ENCODE measurements at regions not wholly inside any gene's neighbourhood (a gene's known extent, or its start where the extent isn't known, plus 50 kb on each side); places are given as distances from the start of the nearest gene placed in this dataset.

GRCh38 chr12:3988519-3989217, 115.5 kb upstream of the PARP11 start:
- no peak for DNase-seq

GRCh38 chr12:3987571-3987970, 114.4 kb upstream of the PARP11 start:
- DNase-seq = no peak

DNA sequence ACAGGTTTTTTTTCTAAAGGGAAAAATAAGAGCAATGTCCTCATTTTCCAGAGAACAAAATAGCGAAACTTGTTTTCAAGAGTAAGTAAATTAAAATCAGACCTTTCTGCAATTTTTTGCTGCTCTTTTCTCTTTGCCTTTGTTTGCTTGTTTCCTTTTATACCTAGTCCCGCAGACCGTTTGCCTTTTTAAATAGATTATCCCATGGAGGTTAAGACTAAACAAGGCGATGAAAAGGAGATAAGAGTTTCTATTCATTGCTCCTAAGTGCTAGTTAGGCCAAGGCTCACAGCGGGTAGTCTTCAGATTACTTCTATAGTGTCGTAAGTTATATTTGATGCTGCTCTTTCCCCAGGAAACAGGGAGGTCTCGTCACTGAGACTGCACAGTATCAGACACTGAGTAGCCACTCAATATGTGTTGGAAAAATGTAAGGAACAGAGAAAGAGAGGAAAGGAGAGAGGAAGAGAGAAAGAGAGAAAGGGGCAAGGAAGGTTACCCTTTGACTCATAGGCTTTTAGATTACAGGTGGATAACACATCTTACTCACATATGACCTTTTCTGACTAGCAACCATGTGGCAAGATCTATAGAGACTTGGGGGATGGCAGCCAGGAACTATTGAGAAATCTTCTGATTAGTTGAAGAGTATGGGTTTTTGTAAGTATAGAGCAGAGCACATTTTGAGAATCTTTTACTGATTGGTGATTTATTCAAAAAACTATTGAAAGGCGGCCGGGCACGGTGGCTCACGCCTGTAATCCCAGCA, 107.5 kb upstream of the PARP11 start:
- no peak for DNase-seq

GRCh38 chr12:3977621-3978020, 104.4 kb upstream of the PARP11 start:
- no peak for DNase-seq

DNA sequence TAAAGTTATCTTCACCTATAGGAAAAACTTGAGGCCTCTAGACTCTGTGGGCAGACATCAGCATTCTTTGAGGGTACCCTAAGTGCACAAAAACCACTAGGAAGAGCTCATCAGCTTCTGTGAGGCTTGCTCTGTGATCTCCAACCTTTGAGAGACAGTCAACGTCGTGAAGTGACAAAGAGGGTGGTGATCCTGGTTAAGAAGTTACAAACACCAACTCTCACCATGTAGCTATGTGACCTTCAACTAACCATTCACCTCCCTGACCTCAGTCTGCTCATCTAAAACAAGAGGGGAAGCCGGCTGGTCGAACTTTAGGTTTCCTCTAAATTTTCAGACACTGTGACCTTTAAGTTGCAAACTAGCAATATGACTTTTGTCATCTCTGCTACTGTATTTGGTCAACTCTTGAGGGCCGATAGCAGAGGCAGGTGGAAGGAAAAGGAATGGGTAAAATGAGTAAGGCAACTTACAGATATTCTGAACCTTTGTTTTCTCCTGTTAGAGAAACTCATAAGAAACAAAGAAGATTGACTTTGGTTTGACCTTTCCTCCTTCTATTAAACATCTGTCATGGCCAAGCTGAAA, 103.2 kb upstream of the PARP11 start:
- DNase-seq = no peak

GRCh38 chr12:3975652-3976051, 102.5 kb upstream of the PARP11 start:
- DNase-seq = no peak

- no peak for DNase-seq
Measured at GRCh38 chr12:3974883-3975282, 101.7 kb upstream of the PARP11 start.

DNA sequence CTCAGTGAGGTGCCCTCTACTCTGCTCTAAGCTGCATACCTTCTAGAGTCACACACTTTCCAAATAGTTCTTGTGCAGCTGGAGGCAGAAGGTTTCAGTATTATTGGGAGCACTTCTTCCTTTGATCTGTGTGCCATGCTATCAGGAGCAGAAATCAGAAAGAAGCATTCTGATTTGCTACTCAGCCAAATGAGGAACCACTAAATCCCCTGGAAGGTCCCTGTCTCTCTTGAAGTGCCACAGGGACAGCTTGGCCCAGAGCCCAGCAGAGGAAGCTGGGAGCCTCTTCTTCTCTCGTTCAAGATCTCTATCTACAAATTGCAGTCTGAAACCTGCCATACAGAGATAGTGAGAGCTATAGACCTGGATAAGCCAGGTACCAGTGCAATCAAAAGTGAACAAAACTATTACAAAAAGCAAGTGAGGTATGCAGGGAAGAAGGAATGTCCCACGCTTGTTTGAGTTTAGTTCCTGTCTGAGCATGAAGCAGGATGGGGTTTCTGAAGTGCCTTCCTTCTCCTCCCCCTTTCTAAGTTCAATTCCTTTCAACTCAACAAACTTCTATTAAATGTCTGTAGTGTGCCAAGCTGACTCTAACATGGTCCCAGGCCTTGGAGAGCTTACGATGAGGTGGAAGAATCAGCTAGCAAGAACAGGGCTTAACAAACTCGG, 100.9 kb upstream of the PARP11 start:
- no peak for DNase-seq

GRCh38 chr12:3973269-3973884, 100.2 kb upstream of the PARP11 start:
- DNase-seq = no peak

DNA sequence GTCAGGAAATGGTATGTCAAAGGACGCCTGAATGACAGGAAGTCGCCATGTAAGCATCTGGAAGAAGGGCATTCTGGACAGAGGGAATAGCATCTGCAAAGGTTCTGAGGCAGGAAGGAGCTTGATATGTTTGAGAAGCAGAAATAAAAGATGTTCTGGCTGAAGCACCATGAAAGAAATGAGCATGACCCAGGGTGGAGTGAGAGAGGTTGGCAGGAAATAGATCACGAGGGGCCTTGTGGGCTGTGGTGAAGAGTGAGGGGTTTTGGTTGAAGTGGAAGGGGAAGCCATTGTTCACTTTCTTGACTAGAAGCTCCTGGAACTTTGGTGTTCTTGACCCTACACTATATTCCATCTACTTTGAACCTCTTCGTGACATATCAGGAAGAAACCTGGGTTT, 99.4 kb upstream of the PARP11 start:
- DNase-seq = no peak

- DNase-seq = no peak
Measured at GRCh38 chr12:3968523-3968922, 95.3 kb upstream of the PARP11 start.

DNA sequence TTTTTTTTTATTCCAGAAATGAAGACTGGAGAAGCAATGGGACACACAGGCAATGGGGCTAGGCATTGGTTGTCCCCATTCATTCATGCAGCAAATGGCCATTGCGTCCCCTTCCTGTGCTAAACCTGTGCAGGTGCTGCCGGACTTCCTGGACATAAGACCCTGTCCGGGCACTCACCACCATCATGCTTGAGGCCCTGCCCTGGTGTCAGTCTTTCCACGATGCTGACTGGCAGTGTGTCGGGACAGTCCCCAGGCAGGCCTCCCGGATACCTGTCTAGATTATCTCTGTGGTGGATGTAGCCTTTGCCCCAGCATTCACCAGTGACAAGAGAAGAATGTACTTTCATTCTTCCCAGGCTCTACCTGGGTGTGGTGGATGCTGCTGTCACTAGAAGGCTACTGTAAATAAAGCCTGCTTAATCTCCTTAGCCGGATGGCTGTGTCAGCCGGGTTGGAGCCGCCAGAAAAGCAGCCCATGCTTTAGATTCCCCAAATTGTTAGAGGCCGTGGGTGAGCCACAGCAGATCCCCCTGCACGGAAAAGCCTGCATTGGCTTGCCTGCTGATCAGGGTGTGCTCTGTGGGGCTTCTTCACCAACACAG, 94.5 kb upstream of the PARP11 start:
- DNase-seq = no peak

DNA sequence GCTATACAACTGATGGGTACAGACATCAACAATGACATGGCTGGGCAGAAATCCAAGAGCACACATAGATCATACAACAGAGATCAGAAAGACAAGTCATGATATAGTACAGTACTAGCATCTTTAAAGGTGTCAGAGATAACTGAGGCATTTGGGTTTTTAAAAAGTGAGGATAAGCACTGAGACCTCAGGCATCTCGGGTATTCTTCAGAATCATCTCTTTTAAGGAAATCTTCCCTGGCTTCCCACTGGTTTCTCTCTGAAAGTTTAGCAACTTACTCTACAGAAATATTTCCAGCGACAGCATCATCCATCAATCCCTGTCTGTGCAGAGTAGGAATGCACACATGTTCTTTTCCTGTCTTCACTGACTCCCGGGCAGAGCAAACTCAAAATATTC, 93.2 kb upstream of the PARP11 start:
- DNase-seq = no peak

DNA sequence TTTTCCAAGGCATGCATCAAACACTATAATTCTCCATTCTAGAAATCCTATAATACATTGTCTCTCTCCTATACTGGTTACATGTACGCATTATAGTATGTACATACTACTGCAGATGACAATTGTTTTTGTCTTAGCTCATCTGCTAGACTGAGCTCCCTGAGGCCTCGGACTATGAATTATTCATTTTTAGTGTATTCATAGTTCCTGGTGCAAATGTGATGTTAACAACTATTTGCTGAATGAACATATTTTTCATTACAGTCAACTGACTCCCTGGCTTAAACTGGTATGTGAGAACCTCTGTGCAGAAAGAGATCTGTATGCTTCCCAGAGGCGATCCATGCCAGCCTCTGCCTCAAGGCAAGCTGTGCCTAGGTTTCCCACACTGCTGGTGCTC, 91.8 kb upstream of the PARP11 start:
- DNase-seq = no peak

GRCh38 chr12:3964439-3964838, 91.2 kb upstream of the PARP11 start:
- peak in 1 of 2 experiments; percentile 23 for DNase-seq

DNA sequence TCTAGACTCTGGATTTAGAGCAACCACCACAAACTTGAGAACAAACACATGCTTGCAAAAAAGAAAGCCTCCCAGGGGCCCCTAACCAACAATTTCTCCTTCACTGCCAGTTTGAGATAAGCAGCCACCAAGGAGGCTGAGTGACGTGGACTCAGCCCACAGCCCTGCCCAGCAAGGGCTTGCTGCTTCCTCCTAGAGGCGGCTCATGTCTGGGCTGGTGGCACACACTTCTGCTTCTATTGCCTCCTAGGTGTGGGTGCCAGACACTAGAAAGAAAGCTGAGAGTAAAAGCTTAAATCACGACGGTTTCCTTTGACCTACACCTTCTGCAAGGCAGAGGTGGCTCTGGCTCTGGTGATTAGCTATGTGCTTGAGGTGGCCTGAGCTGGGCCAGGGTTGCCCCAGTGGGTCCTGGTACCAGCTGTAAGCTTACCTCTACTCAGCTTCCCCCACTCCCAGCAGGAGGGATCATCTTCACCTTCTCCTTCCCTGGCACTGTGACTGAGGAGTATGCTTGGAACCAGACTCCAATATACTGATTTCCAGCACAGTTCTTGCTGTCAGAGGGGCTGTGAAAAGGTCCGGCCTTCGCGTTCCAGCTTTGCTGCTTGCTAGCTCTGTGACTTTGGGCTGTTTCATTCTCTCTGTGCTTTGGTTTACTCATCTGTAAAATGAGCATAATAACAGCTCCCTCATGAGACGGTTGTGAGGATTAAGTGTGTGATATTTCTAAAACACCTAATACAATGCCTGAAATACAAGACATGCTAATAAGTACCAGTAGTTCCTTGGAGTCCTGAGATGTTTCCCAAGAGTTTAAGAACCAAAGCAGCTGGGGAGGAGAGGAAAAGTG, 89.7 kb upstream of the PARP11 start:
- no peak for DNase-seq

DNA sequence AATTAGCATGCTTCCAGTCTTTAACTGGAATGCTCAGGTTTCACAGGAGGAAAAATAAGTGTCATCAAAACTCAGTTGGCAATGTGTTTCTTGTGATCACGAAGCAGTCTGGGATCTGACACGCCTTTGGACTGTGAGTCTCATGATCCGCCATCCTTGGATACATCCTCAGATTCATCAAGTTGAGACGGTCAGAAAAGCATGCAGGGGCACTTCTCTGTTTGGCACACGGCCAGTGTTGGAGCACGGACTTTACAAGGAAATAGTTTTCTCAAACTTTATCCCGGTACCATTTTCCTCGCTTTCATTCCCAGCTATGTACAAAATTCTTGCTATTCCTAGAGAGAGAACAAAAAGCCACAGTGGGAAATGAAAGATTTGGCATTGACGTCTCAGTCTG, 88.4 kb upstream of the PARP11 start:
- DNase-seq = no peak

DNA sequence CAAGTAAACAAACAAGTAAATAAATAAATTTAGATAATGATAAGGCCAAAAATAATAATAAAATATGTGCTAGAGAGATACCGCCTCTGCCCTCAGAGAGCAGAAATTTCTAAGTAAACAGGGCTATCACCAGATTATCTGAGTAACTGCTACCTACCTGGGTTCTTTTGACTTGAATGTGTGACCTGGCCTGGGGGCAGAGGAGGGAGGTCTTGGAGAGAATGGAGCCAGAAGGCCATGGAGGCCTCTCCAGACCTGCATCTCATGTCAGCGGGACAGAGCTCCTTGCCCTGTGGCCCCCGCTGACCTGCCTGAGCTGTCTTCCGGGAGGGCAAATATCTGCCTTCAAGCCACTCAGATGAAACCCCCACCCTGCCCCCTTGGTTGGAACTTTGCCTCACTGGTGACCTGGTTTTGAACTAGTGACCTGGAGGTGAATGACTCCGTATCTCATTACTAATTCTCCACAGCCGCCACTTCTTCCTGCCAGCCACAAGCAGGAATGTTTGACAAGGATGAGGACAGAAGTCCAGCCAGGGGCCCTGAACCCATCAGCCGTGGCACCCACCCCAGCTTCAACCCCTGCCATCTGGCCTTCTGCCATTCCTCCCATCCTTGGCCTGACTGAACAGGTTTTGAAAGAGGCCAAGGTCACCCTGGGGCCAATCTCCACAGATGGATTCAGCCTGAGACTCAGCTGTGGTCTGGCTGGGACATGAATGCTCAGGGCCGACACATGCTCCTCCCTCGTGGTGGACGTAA, 86.8 kb upstream of the PARP11 start:
- DNase-seq = no peak

DNA sequence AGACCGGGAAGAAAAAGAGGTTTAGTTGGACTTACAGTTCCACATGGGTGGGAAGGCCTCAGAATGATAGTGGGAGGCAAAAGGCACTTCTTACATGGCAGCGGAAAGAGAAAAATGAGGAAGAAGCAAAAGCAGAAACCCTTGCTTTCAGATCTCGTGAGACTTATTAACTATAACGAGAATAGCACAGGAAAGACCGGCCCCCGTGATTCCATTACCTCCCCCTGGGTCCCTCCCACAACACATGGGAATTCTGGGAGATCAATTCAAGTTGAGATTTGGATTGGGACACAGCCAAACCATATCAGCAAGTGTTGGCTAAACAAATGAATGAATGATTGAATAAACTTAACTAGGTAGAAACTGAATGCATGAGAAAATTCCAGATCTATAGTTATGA, 85.3 kb upstream of the PARP11 start:
- DNase-seq = no peak

DNA sequence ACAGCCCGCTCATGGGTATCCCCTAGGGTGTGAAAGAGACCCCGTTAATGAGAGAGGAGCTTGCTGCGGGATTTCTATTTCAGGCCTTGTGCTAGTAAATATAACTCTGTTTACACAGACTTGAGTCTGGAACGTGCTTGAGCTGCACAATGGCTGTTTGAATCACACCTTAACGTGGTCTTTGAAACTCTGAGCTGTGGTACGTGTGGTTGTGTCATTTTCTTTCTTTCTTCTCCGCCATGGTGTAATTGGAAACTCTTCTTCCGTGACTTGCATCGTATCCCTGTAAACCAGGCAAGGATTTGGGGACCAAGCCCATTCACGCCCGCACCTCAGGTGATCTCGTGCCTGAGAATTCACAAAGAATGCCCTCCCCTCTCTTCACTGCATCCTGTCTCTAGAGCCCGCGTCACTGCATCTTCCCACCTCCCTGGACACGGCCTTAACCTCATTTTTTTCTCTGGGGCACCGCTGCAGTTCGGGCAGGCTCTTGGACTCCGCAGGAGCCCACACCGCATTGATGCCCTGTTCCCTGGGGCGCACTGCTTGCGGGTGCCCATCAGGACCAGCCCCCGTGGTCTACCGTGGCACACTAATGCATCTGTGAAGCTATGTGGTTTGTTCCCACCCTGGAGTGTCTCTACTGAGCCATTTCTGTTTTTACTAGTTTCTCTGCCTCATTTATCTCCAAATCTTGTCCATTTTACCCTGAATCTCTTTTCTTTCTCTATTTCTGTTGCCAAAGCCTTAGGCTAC, 78.4 kb upstream of the PARP11 start:
- no peak for DNase-seq
